MM.1S (cell line): ENCODE measurements at regions not wholly inside any gene's neighbourhood (a gene's known extent, or its start where the extent isn't known, plus 50 kb on each side); places are given as distances from the start of the nearest gene placed in this dataset.
A peak's percentile ranks its signal among the peaks of the same experiment; 100 is the strongest.

Source experiments
- CTCF ChIP-seq: fragments of 300-600 bp; sonication (generic); IDR thresholded peaks from 2 replicates; pipeline ENCODE4 v1.5.1; 2016; ENCODE audit warnings: antibody characterized with exemption, low read length, mixed read lengths
- EZH2 ChIP-seq: fragments of 300-600 bp; sonication (generic); optimal IDR thresholded peaks from 2 replicates; pipeline ENCODE3; 2017; ENCODE audit warnings: low read depth, mild to moderate bottlenecking, antibody characterized with exemption, low read length, mixed read lengths

- TF ChIP-seq CTCF (peak; percentile 72), EZH2 (no peak)
Measured at GRCh38 chr5:81838307-81838906, 87.5 kb upstream of the SSBP2 start.
